Adrenal gland (tissue), 5 donors: ENCODE measurements at regions not wholly inside any gene's neighbourhood (a gene's known extent, or its start where the extent isn't known, plus 50 kb on each side); places are given as distances from the start of the nearest gene placed in this dataset.

ENCODE experiments used
- CTCF ChIP-seq, 6 experiments: fragments of 450-650 bp in 4 of 6; fragments of 200-600 bp in 2 of 6; sonication (generic) in 1 of 6; IDR thresholded peaks; 1 replicate in 5 of 6; 2 replicates in 1 of 6; pipeline versions ENCODE4 v1.5.1 to v1.8.0; 2016 to 2021; ENCODE audit warnings: antibody characterized with exemption in 6 of 6, mild to moderate bottlenecking in 2 of 6, moderate library complexity in 1 of 6
- POLR2A ChIP-seq, 2 donors: fragments of 450-650 bp; IDR thresholded peaks; one replicate each; pipeline ENCODE4 v1.6.1; 2017; ENCODE audit warnings: antibody characterized with exemption in 2 of 2, mild to moderate bottlenecking in 2 of 2, moderate library complexity in 1 of 2
- donor health status: DM: no; HTN: no; CAD: no.

DNA sequence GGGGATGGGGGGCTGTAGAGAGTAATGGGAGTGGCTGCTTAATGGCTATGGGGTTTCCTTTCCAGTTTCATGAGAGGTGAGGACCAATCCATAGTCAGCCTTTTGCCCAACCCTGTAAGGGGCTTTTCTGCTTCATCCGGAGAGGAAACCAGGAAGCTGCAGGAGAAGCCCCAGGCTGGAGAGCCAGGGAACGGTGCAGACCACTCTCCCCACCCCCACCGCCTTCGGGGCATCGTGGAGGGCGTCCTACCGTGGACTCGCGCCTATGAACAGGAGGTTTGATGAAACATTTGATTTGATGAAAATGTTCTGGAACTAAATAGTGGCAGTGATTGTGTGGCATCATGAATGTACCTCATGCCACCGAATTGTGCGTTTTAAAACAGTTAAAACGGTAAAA lies 204.3 kb upstream of the DIO3 start:
- TF ChIP-seq CTCF (IDR thresholded peaks at IDR 0.05): no peak
- TF ChIP-seq POLR2A (IDR thresholded peaks at IDR 0.05): no peak
